ENCODE measurements at regions not wholly inside any gene's neighbourhood (a gene's known extent, or its start where the extent isn't known, plus 50 kb on each side); places are given as distances from the start of the nearest gene placed in this dataset.
A peak's percentile ranks its signal among the peaks of the same experiment; 100 is the strongest.

- DNase-seq, result no peak
These were observed 108.4 kb upstream of the ZMIZ1 start for GRCh38 chr10:78960316-78960800.

DNA sequence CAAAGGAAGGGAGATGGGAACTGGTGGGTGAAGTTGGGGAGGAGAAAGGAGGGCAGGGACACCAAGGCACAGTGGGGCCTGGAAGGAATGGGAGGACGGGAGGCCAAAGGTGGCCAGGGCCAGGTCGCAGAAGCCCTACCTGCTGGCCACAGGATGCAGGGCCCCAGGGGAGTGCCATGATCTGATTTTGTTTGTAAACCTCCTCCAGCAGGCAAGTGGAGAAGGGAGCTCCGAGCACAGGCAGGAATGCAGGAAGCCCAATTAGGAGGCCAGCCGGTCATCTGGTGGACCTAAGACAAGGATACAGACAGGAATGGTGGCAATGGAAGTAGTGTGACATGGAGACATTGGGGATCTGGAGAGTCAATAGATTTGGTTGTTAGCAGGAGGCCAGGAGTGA is 107.0 kb upstream of the ZMIZ1 start:
- DNase-seq, result no peak

- DNase-seq, result no peak
These were observed 105.4 kb upstream of the ZMIZ1 start for GRCh38 chr10:78963074-78964034.

DNA sequence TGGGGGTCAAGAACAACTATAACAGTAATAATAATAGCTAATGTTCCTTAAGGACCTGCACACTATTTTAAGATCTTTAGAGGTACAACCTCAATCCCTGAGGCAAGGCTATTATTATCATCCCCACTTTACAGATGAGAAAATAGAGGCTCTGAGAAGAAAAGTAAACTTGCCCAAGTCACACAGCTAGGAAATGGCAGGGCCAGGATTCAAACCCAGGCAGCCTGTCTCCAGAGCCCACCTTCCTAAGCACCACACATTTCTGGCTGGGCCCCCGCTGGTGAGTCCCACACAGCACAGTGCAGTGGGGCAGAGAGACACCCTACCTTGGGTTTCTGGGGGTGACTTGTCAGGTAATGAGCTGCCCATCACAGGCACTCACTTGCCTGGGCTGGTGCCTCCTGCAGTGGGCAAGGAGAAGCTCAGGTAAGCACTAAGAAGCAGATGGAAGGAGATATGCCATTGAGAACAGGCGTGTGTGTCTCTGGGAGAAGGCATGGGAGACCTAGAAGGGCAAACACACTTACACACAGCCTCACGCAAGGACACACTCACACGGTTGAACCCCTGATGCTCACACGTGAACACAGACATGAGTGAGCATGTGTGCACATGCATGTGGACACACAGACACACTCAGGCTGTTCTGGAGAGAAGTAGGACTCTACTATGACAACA is 104.4 kb upstream of the ZMIZ1 start:
- DNase-seq, result no peak

GRCh38 chr10:78964952-78965633 is 103.7 kb upstream of the ZMIZ1 start:
- no peak for DNase-seq

- DNase-seq, result no peak
These were observed 102.5 kb upstream of the ZMIZ1 start for GRCh38 chr10:78966182-78966787.

- no peak for DNase-seq
These were observed 101.8 kb upstream of the ZMIZ1 start for GRCh38 chr10:78966844-78967488.

GRCh38 chr10:78968300-78968942 is 100.3 kb upstream of the ZMIZ1 start:
- no peak for DNase-seq

GRCh38 chr10:78968943-78969342 is 99.8 kb upstream of the ZMIZ1 start:
- DNase-seq, result no peak

DNA sequence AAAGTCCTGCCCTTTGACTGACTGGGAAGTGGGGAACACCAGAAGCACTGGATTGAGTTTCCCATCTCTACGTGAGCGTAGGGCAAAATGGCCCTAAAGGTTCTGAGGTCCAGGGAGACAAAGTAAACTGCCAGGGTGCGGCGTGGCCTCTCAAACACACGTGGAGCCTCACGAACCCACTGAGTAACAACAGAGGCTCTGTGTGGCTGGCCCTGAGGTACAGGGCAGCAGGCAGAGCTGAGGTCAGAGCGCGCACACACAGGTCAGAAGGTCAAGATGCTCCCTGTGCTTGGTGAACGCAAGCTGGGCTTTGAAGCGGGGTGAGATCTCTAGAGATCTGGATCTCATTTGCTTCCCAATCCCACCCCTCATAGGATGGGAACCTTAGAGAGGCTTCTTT is 99.0 kb upstream of the ZMIZ1 start:
- no peak for DNase-seq

- DNase-seq, result no peak
These were observed 98.5 kb upstream of the ZMIZ1 start for GRCh38 chr10:78970261-78970660.

DNA sequence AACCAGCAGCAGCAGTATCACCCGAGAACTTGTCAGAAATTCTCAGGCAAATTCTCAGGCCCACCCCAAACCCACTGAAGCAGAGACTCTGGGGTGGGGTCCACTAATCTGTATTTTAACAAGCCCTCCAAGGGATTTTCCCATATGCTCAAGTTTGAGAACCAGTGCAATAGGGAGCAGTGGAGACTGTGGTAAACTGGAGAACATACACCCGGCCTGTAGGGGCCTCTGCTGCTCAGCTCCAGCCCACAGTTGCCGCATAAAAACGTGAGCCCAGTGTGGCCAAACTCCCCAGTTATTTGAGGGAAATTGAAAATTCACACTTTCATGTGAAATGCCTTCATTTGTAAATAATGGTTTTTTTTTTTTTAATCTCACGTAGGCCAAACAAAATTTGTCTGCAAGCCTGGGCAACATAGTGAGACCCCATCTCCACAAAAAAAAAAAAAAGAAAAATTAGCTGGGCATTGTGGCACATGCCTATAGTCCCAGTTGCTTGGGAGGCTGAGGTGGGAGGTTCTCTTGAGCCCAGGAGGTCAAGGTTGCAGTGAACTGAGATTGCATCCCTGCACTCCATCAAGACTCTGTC is 97.6 kb upstream of the ZMIZ1 start:
- no peak for DNase-seq

DNA sequence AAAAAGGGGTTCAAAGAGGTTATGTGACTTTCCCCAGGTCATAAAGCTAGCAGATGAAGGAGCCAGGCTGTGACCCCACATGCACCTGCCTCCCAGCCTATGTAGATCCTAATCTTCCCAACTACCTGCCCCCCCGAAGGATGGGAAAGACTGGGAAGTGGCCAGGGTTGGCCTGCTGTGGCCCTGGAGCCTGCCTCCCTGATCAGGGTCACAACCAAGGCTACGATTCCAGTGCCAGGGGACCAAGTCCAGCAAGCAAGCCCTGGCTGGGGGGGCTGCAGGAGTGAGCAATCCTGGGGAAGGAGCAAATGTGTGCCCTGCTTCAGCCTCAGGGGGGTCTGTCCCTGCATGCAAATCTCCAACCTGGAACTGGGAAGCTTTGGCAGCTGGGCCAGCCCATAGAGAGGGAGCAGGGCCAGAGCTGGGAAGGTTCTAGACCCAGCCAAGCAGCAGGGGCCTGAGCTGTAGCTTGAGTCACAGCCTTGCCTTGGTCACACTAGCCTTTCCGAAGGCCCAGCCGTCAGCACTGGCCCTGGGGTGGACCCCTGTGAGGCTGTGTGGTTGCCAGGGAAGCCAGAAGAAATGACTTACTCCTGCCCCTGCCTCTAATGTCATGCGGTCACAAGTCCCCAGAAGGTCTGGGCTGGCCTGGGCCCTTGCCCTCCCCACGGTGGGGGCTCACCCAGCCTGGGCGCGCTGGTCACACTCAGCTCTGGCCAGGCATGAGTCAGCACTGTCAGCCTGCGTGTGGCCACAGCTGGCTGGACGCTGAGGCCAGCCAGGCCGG is 96.4 kb upstream of the ZMIZ1 start:
- DNase-seq, result no peak

DNA sequence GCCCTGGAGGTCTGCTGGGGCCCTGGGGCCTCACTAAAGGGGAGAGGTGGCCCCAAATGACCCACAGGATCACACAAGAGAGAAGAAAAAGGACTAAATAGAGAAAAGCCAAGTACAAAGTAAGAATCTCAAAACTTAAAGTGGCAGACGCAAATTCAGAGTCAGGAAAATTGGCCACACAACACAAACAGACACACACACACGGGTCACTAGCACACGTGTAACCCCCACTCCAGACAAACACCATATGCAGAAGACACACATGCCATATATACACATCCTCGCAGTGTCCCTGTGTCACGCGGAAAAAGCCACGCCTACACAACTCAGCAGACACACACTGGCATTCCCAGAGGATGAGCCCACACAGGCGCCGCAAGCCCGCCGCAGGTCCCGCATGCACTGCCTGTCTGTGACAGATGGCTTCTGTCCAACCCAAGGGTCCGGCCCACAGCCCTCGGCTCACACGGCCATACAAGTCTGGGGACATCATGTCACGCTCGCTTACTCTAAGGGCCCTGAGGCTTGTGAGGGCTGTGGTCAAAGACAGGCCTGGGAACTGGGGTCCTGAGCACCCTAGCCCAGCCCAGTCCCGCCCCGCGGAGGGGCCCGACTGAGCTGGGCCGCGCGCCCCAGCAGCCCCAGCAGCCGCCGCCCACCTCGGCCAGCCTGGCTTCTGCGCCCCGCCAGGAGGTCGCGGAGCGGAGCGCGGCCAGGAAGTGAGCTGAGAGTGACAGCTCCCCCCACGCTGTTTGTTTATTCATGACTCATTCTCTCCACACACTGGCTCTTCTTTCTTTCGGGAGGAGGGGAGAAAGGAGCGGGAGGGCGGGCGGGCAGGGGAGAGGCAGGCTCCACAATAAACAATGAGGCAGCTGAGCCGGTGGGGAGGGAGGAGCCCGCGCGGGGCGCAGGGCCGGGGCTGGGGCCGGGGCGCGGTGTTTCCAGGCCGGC is 95.5 kb upstream of the ZMIZ1 start:
- DNase-seq, result peak; percentile 81

- DNase-seq, result peak; percentile 53
These were observed 94.7 kb upstream of the ZMIZ1 start for GRCh38 chr10:78973901-78974616.

DNA sequence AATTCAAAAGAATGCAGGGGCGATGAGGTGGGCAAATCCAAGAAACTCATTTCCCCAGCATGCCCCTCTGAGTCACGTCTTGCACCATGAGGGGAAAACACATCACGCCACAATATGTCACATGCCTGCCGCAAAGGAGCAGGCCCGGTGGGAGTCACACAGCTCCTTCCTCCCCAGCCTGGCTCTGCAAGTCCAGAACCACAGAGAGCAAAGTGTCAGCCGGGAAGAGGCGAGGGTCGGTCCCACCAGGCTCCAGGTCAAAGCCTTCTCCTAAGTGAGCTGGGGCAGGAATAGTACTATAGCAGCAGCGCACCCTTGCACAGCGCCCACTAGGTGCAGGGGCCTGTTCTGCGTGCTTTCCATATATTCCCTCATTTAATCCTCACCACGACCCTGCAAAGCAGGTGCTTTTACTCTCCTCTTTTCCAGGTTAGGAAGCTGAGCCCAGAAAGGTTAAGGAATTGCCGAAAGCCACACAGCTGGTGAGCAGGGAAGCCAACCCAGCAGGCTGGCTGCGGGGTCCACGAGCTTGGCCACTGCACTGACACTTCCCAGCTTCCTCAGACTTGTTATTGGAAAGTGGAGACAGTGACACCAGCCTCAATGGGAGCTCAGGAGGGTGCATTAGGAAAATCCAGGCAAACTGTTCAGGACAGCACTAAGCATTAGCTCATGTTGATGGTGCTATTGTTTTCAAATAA is 94.0 kb upstream of the ZMIZ1 start:
- peak; percentile 80 for DNase-seq

DNA sequence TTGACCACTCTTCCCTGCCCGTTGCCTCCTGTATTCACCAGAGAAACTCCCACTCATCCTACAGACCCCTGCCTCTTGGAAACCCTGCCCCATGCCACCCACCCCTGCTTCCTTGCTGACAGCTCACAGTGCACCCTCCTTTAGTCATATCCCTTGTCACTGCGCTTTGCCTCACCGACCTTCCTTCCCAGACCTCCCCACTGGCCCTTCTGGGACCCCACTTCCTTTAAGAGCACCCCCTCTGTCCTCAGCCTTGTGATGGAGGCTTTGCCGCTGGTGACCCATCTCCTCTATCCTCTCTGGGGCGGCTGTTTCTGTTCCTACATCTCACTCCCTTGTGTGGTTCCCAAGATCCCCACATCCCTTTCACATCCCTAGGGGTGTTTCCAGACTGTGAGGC is 92.8 kb upstream of the ZMIZ1 start:
- DNase-seq, result no peak

All from stimulated activated naive CD4-positive, alpha-beta T cell treated with Interleukin-2 at 50 U/mL for 16 hours (primary cell).